Peyer's patch (tissue), 4 donors: ENCODE measurements at regions not wholly inside any gene's neighbourhood (a gene's known extent, or its start where the extent isn't known, plus 50 kb on each side); places are given as distances from the start of the nearest gene placed in this dataset.

Experiments
- POLR2A ChIP-seq, 2 donors: fragments of 450-650 bp; IDR thresholded peaks; one replicate each; pipeline ENCODE4 v1.5.1; 2017; ENCODE audit warnings: antibody characterized with exemption in 2 of 2, mild to moderate bottlenecking in 2 of 2, moderate library complexity in 2 of 2
- TF ChIP-seq, protein P1 (sequence below), 6 experiments: fragments of 450-650 bp in 4 of 6; fragments of 200-600 bp in 2 of 6; sonication (generic) in 1 of 6; IDR thresholded peaks; one replicate each; pipeline ENCODE4 v1.5.1; 2017 to 2019; ENCODE audit warnings: antibody characterized with exemption in 6 of 6, mild to moderate bottlenecking in 3 of 6, moderate library complexity in 1 of 6

- TF ChIP-seq POLR2A (IDR thresholded peaks at IDR 0.05) = no peak
- TF ChIP-seq, protein P1, sequence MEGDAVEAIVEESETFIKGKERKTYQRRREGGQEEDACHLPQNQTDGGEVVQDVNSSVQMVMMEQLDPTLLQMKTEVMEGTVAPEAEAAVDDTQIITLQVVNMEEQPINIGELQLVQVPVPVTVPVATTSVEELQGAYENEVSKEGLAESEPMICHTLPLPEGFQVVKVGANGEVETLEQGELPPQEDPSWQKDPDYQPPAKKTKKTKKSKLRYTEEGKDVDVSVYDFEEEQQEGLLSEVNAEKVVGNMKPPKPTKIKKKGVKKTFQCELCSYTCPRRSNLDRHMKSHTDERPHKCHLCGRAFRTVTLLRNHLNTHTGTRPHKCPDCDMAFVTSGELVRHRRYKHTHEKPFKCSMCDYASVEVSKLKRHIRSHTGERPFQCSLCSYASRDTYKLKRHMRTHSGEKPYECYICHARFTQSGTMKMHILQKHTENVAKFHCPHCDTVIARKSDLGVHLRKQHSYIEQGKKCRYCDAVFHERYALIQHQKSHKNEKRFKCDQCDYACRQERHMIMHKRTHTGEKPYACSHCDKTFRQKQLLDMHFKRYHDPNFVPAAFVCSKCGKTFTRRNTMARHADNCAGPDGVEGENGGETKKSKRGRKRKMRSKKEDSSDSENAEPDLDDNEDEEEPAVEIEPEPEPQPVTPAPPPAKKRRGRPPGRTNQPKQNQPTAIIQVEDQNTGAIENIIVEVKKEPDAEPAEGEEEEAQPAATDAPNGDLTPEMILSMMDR (IDR thresholded peaks at IDR 0.05) = no peak
These were observed 531.9 kb downstream of the PCDH18 start for GRCh38 chr4:137000432-137000831.
